HG03442 (cell line): ENCODE measurements at regions not wholly inside any gene's neighbourhood (a gene's known extent, or its start where the extent isn't known, plus 50 kb on each side); places are given as distances from the start of the nearest gene placed in this dataset.

Experiments used
- ATAC-seq: cut with Tn5 transposase; IDR thresholded peaks from one replicate; pipeline ENCODE4 v1.9.1; 2021; ENCODE audit warnings: mild to moderate bottlenecking, moderate library complexity; ENCODE audit not compliant: unreplicated experiment

DNA sequence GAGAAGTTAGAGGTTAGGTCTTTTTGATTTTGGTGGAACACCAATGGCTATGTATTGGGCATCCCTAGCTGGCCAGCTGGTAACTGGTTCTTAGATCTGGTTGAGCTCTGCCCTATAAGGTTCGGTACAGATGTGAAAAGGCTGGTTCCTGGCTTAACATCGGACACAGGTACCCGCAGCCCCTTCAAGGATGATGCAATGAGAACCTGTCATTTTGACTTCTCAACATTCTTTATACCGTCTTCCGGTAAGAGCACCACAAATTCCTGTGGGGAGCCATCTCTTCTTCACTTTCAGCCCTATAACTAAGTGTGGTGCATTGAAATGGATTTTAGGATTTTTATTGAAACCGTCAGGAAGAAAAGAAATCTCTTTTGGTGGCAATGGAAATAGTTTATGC, 222.8 kb downstream of the ADAMTS9 start:
- no peak for ATAC-seq

DNA sequence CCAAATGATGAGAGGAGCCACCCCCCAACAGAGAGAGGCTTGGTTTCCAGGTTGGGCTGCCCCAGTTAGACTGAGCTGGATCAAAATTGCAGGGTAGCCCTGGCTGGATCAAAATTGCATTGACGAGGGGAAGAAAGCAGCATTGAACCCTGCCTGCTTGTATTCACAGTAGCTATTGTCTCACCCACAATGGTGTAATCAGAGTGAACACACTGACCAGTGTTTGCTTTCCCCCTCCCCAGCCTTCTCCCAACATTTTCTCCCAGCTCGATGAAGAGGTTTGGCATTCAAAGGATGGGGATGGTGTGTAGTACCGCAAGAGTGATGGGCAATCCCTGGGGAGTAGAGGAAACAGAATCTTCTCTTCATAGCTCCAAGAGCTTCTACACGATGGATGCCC, 223.8 kb downstream of the ADAMTS9 start:
- no peak for ATAC-seq

DNA sequence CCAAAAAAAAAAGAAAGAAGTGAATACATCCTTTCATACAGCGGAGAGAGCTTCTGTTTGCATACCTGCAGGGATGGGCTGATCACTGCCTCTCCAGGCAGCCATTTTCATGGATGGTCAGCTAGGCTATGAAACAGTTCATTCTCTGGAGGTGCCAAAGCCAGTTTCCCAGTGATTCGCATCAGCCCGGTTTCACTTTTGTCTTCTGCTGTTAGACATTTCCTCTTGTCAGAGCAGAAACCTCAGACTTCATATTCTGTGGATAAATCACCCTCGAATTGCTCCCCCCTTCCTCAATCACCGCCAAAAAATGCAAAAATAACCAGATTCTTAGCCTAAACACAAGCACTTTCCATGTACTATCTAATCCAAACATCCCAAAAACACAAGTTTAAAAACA, 225.6 kb downstream of the ADAMTS9 start:
- no peak for ATAC-seq

DNA sequence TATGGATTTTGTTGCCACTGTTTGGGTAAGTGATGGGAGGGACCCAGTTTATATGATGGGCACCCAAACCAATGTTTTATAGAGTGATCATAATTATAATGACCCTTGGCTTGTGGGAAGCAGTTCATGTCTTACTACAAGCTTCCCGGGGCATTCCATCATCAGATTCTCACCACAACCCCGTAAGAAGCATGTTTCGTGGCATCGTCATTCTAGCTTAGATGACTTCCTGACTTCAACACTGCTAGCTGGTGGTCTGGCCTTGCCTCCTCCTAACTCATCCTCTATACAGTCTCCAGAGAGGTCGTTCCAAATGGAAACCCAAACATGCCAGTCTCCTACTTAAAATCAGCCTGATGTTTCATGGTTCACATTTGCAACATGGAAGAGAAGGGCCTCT, 226.9 kb downstream of the ADAMTS9 start:
- no peak for ATAC-seq

DNA sequence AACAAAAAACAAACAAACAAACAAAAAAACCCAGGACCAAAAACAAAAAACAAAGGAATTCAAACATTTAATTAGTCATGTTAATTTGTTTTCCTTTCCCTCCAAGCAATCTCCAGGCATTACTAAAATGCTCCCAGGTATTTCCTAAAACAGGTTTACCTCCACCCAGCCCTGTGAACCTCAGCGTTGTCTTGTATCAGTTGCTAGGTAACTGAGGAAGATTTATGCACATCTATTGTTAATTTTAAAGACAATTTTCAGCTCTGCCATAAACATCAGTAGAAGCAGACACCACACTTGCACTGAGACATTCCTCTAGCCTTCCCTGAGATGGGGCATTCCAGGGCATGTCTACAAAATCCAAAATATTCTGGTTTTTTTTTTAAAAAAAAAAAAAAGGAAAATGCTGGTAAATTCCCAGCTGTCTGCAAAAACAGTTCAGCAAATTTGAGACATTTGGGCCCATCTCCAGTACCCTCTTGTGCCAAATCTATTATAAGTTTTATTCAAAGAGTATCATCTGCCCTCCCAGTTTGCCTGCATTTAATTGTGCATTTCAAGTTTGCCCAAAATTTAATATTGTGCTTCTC, 227.6 kb downstream of the ADAMTS9 start:
- no peak for ATAC-seq

DNA sequence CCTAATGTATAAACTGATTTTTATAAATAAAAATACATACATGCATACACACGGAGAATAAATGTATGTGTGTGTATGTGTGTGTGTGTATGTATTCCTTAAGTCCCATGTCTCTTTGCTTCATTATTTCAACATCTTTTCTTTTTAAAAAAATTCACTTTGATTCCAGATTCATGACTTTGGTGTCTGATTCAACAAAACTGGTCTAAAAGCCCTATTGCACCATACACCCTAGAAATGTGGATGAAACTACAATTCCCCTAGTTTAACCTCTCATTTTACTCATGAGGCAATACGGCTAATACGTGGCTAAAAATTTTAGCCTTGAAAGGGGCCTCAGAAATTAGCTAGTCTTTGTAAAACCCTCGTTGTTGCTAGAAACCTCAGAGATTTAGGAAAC, 228.1 kb downstream of the ADAMTS9 start:
- no peak for ATAC-seq

DNA sequence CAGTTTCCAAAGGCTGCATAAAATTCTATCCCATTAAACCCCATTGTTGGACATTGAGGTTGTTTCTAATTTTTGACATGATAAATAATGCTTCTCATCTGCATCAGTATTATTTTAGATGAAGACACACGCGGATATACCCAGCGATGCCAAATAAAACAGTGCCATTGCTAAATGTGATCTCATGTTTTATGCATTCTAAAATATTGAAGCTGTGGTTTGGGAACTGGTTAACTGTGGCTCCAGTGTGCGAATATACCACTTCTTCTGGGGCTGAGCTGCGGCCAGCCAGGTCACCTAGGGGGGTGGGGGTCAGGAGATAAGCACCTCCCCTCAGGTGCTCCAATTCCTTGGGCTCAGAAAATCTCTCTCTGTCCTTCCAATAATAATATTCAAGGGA, 230.0 kb downstream of the ADAMTS9 start:
- no peak for ATAC-seq

DNA sequence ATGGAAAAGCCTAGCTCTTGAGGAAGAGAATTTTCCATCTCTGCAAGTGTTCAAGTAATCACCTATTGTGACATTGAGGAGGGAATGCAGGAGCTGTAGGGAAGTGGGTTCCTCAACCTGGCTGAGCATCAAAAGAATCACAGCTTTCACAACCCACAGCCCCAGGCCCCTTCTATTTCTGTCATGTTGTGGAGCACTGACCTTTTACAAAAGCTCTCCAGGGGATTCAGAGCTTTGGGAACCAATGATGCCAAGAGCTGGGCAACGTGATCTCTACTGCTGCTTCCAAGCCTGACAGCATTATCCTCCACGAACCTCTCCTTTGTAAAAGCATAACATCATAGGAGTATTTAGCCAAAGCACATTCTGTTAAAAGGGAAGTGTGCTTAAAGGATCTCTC, 231.1 kb downstream of the ADAMTS9 start:
- no peak for ATAC-seq

DNA sequence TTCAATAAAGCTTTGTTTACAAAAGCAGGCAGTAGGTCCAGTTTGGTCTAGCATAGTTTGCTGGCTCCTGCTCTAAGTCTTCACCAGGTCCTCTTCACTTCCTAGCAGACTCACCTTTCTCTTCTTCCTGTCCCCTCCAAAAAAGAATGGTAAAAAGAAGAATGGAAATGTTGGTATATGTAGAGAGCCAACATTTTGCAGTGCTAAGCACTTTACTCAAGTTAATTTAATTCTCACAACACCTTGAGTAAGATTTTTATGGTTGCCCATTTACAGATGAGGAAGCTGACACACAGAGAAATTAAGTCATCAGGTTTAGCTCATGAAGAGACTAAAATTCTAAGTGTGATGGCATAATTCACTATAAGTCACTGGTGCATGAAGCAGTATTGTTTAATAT, 230.1 kb upstream of the PRICKLE2 start:
- ATAC-seq = no peak

DNA sequence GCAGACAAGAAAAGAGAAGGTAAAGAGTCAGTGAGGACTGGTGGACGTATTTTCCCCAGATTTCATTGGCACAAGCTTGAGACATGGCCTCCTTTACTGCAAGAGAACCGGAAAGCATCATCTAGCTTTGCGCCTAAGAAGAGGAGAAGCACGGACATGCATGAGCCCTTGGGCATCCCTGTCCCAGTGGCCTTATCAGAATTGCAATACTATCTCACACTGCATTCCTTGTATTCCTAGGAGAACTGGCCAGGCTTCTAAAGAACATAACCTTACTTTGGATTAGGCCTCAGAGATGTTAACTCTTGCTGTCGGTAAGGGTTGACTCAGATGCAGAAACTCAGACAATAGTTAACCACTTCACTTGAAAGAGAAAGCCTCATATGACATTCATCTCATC, 229.5 kb upstream of the PRICKLE2 start:
- ATAC-seq = no peak

DNA sequence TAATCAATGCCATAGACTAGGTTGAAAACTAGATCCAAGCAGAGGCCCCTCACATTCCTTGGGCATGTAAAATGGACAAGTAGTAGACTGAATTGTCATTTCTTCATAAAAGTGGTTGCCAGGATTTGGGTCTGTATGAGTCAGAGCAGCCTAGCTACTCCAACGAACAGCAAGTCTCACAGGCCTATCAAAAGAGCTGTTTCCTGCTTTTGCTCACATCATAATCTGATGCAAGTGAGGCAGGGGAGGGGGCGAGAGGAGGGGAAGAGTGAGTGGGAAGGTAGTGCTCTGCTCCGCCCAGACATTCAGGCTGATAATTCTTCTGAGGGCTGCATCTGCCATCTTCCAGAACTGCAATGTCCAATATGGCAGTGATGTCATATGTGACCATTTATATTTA, 228.9 kb upstream of the PRICKLE2 start:
- ATAC-seq = no peak

DNA sequence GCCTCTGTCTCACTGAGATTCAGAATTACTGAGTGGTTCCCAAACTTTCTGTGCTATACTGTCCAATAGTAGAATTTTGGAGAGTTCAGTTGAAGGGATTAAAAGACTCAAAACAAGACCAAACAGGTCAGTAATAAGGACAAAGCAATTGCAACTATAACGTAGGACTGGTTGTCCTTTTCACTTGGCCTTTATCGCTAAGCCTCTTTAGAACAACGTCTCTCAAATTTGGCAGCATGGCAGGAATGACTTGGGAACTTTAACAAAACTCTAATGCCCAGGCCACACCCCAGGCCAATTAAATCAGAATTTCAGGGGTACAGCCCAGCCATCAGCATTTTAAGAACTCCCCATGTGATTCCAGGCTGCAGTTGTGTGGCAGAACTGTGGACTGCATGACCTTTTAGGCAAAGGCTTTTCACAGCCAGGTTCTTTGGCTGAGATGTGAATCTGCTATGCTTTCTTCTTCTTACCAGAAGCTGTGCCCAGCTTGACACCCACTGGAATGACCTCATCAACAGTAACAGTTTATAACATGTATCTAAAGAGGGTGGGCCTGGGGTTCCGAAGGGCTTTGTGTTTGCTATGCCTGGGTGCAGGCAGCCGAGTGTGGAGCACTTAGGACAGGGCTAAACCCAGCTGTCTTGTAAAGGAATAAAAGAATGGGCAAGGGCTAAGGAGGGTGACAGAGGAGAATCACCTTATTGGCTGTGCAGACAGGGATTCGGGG, 226.2 kb upstream of the PRICKLE2 start:
- no peak for ATAC-seq

DNA sequence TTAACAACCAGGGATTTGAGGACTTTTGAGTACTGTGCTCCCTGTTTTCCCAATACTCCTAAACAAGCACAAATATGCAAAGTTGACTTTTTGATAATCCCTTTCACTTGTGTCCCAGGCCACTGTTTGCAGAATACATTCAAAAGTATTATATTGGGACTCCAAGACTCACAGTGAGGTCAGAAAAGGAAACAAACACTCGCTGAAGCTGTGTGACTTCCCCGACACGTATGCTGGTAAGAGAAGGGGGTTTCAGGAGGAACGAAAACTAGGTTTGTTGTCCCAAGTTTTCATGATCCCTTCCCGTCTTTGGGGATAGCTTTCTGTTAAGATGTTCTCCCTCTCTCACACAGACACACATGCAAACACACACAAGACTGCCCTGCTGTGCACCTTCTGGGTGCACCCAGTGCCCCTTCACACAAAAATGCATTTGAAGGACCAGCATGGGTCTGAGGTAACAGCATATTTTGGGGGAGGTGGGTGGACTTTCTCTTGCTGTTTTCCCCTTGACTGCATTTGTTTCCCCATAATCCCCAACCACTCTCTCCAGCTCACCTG, 225.2 kb upstream of the PRICKLE2 start:
- ATAC-seq = no peak

DNA sequence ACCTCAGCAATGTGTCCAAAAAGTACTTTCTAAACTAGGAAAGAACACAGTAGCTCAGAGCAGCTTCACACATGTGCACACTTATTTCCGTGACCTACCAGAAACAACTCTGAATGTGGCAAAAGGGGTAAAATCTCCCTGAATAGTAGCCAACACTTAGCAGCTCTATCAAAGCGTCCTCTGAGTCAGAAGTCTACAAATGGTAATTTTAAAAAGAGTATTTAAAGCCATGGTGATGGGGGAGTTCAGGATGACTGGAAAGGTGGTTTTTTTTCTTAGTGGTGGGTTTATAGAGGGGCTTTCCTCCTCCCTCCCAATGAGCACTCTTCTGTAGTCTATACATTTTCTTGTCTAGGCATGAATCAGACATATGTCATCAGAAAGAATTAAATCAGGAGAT, 223.8 kb upstream of the PRICKLE2 start:
- ATAC-seq = peak; percentile 49

DNA sequence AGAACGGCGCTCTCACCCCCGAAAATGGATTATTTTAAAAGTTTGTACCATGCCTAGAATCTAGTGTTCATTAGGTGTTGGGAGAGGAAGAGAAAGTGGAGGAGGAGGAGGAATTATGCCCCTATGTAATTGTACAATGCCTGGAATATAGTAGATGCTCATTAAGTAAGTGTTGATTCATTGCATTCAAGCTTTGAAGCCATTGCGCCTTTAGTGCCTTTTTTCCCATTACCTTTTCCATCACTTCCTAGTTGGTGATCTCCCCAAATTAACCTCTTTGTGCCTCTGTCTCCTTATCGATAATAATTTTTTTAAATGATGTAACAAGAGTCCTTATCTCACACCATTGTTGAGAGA, 220.7 kb upstream of the PRICKLE2 start:
- no peak for ATAC-seq

DNA sequence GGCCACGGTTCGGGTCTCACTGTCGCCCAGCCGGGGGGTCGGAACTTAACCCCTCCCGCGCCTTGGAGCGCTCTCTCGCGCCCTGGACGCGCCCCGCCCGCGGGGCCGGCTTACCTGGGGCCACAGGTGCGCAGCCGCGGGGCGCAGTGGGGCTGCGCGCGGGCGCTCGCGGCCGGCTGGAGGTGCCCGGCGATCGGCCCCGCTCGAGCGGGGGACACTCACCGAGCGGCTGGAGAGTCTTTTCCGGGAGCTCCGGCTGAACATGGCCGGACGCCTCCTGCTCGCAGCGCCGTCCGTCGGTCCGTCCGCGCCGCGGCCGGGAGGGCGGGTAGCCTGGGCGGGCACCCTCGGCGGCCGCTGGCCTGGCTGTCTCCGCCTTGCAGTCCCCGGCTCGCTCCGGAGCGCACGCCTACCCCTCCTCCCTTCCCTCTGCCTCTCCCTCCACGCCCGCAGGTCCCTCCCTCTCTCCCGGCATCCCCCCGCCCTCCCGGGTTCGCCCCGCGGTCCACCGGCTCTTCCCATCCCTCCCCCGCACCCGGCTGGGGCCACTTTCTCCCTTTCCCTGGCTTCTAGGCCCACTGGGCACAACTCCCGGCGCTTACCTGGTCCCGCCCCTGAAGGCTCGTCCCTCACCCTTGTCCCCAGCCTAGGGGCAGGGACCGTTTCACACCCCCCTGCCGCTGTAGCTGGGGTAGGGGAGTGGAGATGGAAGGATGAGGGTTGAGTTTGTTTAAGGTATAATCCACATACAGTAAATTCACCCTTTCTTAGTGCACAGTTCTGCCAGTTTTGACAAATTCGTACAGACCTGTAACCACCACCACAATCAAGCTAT, 220.1 kb upstream of the PRICKLE2 start:
- no peak for ATAC-seq

DNA sequence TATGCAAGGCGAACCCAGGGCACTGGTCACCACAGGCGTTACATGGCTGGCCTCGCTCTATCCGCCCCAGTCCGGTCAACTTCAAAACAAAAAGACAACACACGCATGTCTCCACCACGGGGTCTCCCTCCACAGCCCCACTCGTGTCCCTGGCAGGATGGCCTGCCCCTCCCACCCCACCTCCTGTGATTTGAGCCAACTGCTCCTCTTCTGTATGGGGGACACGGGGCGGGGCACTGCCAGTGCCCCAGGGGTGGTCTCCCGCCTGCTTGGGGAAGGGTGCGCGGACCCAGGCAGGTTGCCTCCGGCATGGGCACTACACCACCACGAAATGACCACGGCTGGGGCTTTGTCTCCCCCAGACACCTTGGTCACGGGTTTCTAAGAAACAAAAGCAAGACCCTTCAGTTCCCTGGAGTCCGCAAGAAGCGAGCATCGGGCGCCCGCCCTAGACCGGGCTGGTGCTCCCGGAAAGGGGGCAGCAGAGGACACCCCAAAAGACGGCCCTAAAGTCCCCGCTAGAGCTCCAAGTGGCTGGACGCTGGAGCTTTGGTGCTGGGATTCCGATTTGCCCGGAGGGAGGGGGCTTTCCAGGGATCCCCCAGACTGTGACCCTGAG, 219.3 kb upstream of the PRICKLE2 start:
- ATAC-seq = no peak

DNA sequence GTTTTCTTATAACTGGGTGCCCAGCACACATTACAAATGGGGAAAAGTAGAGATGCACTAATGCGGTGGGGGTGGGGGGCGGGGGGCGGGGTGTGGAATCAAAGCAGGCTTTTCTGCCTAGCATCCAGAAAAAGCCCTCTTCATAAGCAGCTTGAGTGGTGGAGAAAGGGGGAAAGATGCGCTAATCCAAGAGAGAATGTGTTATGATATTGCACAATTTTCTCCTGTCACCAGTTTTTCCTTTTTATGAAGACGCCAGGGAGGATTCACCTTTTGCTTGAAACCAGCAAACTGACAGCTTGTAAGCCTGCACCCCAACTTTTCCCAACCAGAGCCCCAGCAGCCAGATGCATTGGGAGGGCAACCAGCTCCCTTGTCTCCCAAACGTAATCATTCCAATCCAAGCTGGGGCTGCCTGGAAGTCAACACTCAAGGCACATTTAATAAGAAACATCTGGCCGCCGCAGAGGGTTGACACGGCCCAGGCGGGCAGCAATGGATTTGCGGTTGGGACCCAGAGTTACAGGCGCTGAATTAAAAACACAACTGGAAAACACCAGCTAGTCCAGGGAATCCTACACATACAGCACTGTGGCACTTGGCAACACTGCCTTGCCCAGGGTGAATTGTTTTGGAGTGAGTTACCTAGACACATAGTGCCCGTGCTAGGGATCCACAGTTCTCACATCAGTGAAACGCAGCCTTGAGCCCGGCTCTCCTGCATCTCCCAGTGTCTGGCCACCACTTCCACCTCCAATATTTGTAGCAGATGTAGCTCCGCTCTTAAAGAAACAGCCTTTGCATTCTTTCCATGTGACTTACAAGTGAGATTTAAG, 218.5 kb upstream of the PRICKLE2 start:
- no peak for ATAC-seq

DNA sequence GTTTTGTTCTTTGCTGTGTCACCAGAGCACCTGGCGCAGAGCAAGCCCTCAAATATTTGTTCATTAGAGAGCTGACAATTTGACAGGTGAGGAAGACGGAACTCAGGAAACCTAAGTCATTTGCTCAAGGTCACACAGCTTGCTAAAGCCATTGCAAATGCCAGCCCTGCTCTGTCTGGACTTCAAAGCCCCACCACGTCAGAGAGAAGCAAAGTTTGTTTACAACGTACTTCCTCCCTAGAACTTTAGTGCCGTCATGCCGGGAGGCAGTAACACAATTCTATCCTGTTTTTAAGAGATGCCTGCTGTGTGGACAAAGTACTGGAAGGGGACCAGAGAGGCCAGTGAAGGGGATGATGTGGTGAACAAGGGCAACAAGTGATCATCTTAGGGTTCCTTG, 216.6 kb upstream of the PRICKLE2 start:
- ATAC-seq = no peak

DNA sequence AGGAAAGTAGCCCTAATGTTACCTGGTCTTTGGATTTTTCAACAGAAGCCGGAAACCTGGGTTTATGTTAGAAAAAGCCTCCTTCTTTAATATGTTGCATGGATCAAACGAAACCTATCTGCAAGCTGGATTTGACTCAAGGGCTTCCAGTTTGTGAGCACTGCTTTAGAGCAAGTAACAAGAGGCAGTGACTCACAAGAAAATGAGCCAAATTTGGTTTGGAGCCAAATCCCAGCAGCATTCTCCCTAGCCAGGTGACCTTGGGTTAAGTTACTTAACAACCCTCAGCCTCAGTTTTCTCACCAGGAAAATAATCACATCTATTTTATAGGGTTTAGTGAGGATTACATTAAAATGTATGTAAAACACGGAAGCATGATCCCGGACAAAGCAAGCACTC, 215.2 kb upstream of the PRICKLE2 start:
- ATAC-seq = no peak

DNA sequence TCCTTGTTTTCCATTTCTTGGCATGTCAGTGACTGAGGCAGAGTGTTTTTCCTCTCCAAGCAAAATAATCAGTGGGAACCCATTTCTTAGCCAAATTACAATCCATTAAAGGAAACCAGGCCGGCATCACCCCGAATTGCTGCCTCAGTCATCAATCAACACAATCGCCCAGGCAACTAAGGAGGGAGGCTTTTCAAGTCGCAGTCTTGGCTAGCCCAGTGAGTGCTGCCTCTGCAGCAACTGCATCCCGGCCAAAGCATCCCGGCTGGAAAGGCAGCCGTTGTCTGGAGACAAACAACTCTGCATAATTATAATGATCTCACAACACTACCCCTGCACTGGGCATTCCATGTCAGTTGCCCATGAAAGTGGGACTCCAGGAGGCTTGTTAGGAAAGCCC, 213.5 kb upstream of the PRICKLE2 start:
- ATAC-seq = no peak
